ENCODE measurements at regions not wholly inside any gene's neighbourhood (a gene's known extent, or its start where the extent isn't known, plus 50 kb on each side); places are given as distances from the start of the nearest gene placed in this dataset.

- DNase-seq (ENCODE audit: low spot score in 2 of 2) (no peak), FAIRE-seq (no peak)
These were observed 117.4 kb upstream of the CHRM3 start for GRCh38 chr1:239268941-239269340.

- FAIRE-seq (no peak), DNase-seq (ENCODE audit: low spot score in 2 of 2) (no peak)
These were observed 118.4 kb upstream of the CHRM3 start for GRCh38 chr1:239268007-239268406.

GRCh38 chr1:239263801-239264200 lies 122.6 kb upstream of the CHRM3 start:
- no peak for FAIRE-seq

GRCh38 chr1:239262538-239262937 lies 123.8 kb upstream of the CHRM3 start:
- no peak for DNase-seq (ENCODE audit: low spot score in 2 of 2)
- no peak for FAIRE-seq

More at GRCh38 chr1:239263801-239264200, 122.6 kb upstream of the CHRM3 start:
- DNase-seq (ENCODE audit: low spot score in 2 of 2) = no peak

- DNase-seq (ENCODE audit: low spot score in 2 of 2) (no peak), FAIRE-seq (no peak)
These were observed 124.8 kb upstream of the CHRM3 start for GRCh38 chr1:239261521-239261920.

- FAIRE-seq = no peak
- DNase-seq (ENCODE audit: low spot score in 2 of 2) = no peak
These were observed 125.5 kb upstream of the CHRM3 start for GRCh38 chr1:239260842-239261241.

- no peak for DNase-seq (ENCODE audit: low spot score in 2 of 2)
- no peak for FAIRE-seq
These were observed 130.7 kb upstream of the CHRM3 start for GRCh38 chr1:239255628-239256160.

GRCh38 chr1:239254999-239255398 lies 131.4 kb upstream of the CHRM3 start:
- no peak for FAIRE-seq

GRCh38 chr1:239253032-239253431 lies 133.3 kb upstream of the CHRM3 start:
- FAIRE-seq = no peak
- no peak for DNase-seq (ENCODE audit: low spot score in 2 of 2)

More at GRCh38 chr1:239254999-239255398, 131.4 kb upstream of the CHRM3 start:
- DNase-seq (ENCODE audit: low spot score in 2 of 2) = no peak

GRCh38 chr1:239250353-239251035 lies 135.9 kb upstream of the CHRM3 start:
- DNase-seq (ENCODE audit: low spot score in 2 of 2) (no peak), FAIRE-seq (no peak)

GRCh38 chr1:239247285-239247684 lies 139.1 kb upstream of the CHRM3 start:
- DNase-seq (ENCODE audit: low spot score in 2 of 2) = no peak
- FAIRE-seq = no peak

- DNase-seq (ENCODE audit: low spot score in 2 of 2) (no peak), FAIRE-seq (no peak)
These were observed 142.3 kb upstream of the CHRM3 start for GRCh38 chr1:239244084-239244483.

GRCh38 chr1:239243006-239243405 lies 143.4 kb upstream of the CHRM3 start:
- FAIRE-seq (no peak), DNase-seq (ENCODE audit: low spot score in 2 of 2) (no peak)

- DNase-seq (ENCODE audit: low spot score in 2 of 2) (no peak), FAIRE-seq (no peak)
These were observed 144.0 kb upstream of the CHRM3 start for GRCh38 chr1:239242404-239242803.

GRCh38 chr1:239240736-239241135 lies 145.6 kb upstream of the CHRM3 start:
- no peak for FAIRE-seq

GRCh38 chr1:239239529-239239928 lies 146.8 kb upstream of the CHRM3 start:
- DNase-seq (ENCODE audit: low spot score in 2 of 2) (no peak), FAIRE-seq (no peak)

More at GRCh38 chr1:239240736-239241135, 145.6 kb upstream of the CHRM3 start:
- no peak for DNase-seq (ENCODE audit: low spot score in 2 of 2)

GRCh38 chr1:239237912-239238311 lies 148.5 kb upstream of the CHRM3 start:
- no peak for DNase-seq (ENCODE audit: low spot score in 2 of 2)
- FAIRE-seq = no peak

- DNase-seq (ENCODE audit: low spot score in 2 of 2) (no peak), FAIRE-seq (no peak)
These were observed 152.7 kb upstream of the CHRM3 start for GRCh38 chr1:239233626-239234025.

GRCh38 chr1:239232921-239233320 lies 153.4 kb upstream of the CHRM3 start:
- no peak for DNase-seq (ENCODE audit: low spot score in 2 of 2)
- no peak for FAIRE-seq

GRCh38 chr1:239228451-239228850 lies 157.9 kb upstream of the CHRM3 start:
- no peak for FAIRE-seq

GRCh38 chr1:239225396-239225795 lies 161.0 kb upstream of the CHRM3 start:
- FAIRE-seq = no peak
- DNase-seq (ENCODE audit: low spot score in 2 of 2) = no peak

More at GRCh38 chr1:239228451-239228850, 157.9 kb upstream of the CHRM3 start:
- no peak for DNase-seq (ENCODE audit: low spot score in 2 of 2)

GRCh38 chr1:239224100-239224499 lies 162.3 kb upstream of the CHRM3 start:
- DNase-seq (ENCODE audit: low spot score in 2 of 2) (no peak), FAIRE-seq (no peak)

Data from frontal cortex (tissue), 3 donors.